Esophagus squamous epithelium (tissue), 5 donors: ENCODE measurements at regions not wholly inside any gene's neighbourhood (a gene's known extent, or its start where the extent isn't known, plus 50 kb on each side); places are given as distances from the start of the nearest gene placed in this dataset.

Experiments used
- DNase-seq: peaks from one replicate; lab custom pipeline; 2025; lab: John Stamatoyannopoulos, UW
- H3K27ac ChIP-seq, 4 donors: fragments of 200-600 bp; sonication (generic); one replicate each; pipeline ENCODE4 v1.5.1; 2016 to 2019; ENCODE audit warnings: mild to moderate bottlenecking in 1 of 4
- H3K27me3 ChIP-seq, 4 donors: fragments of 200-600 bp; sonication (generic); 1 replicate in 3 of 4; 2 replicates in 1 of 4; pipeline versions ENCODE4 v1.5.1 to v1.6.0; 2017 to 2021; ENCODE audit warnings: antibody characterized with exemption in 1 of 4
- H3K36me3 ChIP-seq, 3 donors: fragments of 200-600 bp; sonication (generic); one replicate each; pipeline ENCODE4 v1.5.1; 2016 to 2019
- H3K4me1 ChIP-seq, 3 donors: fragments of 200-600 bp; sonication (generic); one replicate each; pipeline ENCODE4 v1.5.1; 2017 to 2019
- H3K4me3 ChIP-seq, 4 donors: fragments of 200-600 bp; sonication (generic); 1 replicate in 3 of 4; 2 replicates in 1 of 4; pipeline ENCODE4 v1.5.1; 2016 to 2019; ENCODE audit warnings: mild to moderate bottlenecking in 2 of 4, moderate library complexity in 1 of 4
- H3K9me3 ChIP-seq, 3 donors: fragments of 200-600 bp; sonication (generic); one replicate each; pipeline ENCODE4 v1.5.1; 2016 to 2019
- POLR2A ChIP-seq, 4 donors: fragments of 450-650 bp; IDR thresholded peaks; one replicate each; pipeline ENCODE4 v1.6.1; 2017; ENCODE audit warnings: antibody characterized with exemption in 4 of 4, mild to moderate bottlenecking in 4 of 4, moderate library complexity in 3 of 4
- WGBS, 2 donors: methylation state at CpG; one replicate each; pipeline ENCODE4 v1.1.5; 2018; 5-methylcytosine and 5-hydroxymethylcytosine counted together
- intact Hi-C: fragments of 100-400 bp; cut with DNase I; formaldehyde crosslinking; loops from one replicate; pipeline ENCODE4 v1.15.0; 2022
- TF ChIP-seq, protein P1 (sequence below), 6 experiments: fragments of 450-650 bp in 4 of 6; fragments of 200-600 bp in 2 of 6; sonication (generic) in 2 of 6; IDR thresholded peaks; one replicate each; pipeline ENCODE4 v1.5.1; 2016 to 2019; ENCODE audit warnings: antibody characterized with exemption in 6 of 6, mild to moderate bottlenecking in 4 of 6, moderate library complexity in 4 of 6
- donor health status: DM: yes; HTN: yes; CAD: no.

DNA sequence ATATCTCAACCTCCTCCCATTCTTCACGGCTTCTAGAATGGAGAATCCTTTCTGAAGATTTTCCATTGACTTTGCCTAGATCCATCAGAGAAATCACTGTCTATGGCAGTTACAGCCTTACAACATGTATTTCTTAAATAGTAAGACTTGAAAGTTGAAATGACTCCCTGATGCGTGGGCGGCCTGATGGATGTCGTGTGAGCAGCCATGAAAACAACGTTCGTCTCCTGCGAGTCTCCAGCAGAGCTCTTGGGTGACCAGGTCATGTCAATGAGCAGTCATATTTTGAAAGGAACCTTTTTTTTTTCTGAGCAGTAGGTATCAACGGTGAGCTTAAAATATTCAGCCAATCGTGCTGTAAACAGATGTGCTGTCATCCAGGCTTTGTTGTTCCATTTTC is 139.9 kb upstream of the C14orf180 start:
- H3K4me3 ChIP-seq: no peak overlapping the region
- no peak for DNase-seq
- no peak overlapping the region for H3K27ac ChIP-seq
- TF ChIP-seq, protein P1, sequence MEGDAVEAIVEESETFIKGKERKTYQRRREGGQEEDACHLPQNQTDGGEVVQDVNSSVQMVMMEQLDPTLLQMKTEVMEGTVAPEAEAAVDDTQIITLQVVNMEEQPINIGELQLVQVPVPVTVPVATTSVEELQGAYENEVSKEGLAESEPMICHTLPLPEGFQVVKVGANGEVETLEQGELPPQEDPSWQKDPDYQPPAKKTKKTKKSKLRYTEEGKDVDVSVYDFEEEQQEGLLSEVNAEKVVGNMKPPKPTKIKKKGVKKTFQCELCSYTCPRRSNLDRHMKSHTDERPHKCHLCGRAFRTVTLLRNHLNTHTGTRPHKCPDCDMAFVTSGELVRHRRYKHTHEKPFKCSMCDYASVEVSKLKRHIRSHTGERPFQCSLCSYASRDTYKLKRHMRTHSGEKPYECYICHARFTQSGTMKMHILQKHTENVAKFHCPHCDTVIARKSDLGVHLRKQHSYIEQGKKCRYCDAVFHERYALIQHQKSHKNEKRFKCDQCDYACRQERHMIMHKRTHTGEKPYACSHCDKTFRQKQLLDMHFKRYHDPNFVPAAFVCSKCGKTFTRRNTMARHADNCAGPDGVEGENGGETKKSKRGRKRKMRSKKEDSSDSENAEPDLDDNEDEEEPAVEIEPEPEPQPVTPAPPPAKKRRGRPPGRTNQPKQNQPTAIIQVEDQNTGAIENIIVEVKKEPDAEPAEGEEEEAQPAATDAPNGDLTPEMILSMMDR (IDR thresholded peaks at IDR 0.05): no peak
- no peak for TF ChIP-seq POLR2A (IDR thresholded peaks at IDR 0.05)
- H3K9me3 ChIP-seq: no peaks in the 10 kb centered on the region
- intact Hi-C loops: no loop called here
- no peaks in the 10 kb centered on the region for H3K27me3 ChIP-seq
- H3K4me1 ChIP-seq: peaks cover 0 to 18% (median 7%) of the 10 kb centered on the region in 3 donors
- WGBS, 2 donors: 75 to 76% methylated on average over 9 of the region's 9 CpGs
- H3K36me3 ChIP-seq: no peaks in the 10 kb centered on the region

- no peak overlapping the region for H3K4me3 ChIP-seq
- H3K4me1 ChIP-seq: peaks cover 0 to 18% (median 7%) of the 10 kb centered on the region in 3 donors
- H3K27me3 ChIP-seq: no peaks in the 10 kb centered on the region
- no peak overlapping the region for H3K27ac ChIP-seq
- intact Hi-C loops: no loop called here
- DNase-seq: no peak
- 80 to 82% methylated on average over 14 of the region's 14 CpGs for WGBS, 2 donors
- H3K36me3 ChIP-seq: no peaks in the 10 kb centered on the region
- TF ChIP-seq, protein P1 (IDR thresholded peaks at IDR 0.05): no peak
- no peak for TF ChIP-seq POLR2A (IDR thresholded peaks at IDR 0.05)
- H3K9me3 ChIP-seq: no peaks in the 10 kb centered on the region
Measured at GRCh38 chr14:104440297-104440956, 139.1 kb upstream of the C14orf180 start.

- 70 to 87% methylated on average over 12 to 13 of the region's 21 CpGs for WGBS, 2 donors
- no peaks in the 10 kb centered on the region for H3K36me3 ChIP-seq
- H3K9me3 ChIP-seq: no peaks in the 10 kb centered on the region
- H3K27ac ChIP-seq: no peak overlapping the region
- TF ChIP-seq POLR2A (IDR thresholded peaks at IDR 0.05): no peak
- TF ChIP-seq, protein P1 (IDR thresholded peaks at IDR 0.05): no peak
- peaks cover 0 to 10% (median 0%) of the 10 kb centered on the region in 4 donors for H3K27me3 ChIP-seq
- DNase-seq: no peak
- peaks cover 0 to 9% (median 4%) of the 10 kb centered on the region in 3 donors for H3K4me1 ChIP-seq
- no peak overlapping the region for H3K4me3 ChIP-seq
- intact Hi-C loops: no loop called here
Measured at GRCh38 chr14:104441275-104442106, 138.1 kb upstream of the C14orf180 start.

DNA sequence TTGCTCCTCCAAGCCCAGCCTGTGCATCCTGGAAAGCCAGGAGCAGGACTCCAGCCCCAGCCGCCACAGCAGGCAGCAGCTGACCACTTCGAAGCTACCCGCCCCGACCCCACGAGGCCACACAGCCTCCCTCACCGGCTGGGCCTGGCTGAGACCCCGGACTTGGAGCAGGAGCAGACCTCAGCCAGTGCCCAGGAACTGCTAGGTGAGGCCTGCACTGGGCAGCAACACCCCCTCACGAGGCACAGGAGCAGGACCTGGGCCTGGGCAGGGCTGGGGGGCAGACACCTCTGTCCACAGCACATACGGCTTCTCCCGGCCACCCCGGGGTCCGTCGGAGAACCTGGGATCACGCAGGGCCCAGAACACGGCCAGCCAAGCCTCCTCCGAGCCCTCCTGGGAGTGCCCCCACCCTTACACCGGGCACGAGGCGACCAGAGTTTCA is 137.4 kb upstream of the C14orf180 start:
- 90% methylated on average over 2 of the region's 19 CpGs; no CpG with 5 or more reads in 1 of the 2 donors for WGBS, 2 donors

More for the DNA sequence above, 137.4 kb upstream of the C14orf180 start:
- DNase-seq: no peak
- H3K27ac ChIP-seq: no peak overlapping the region
- TF ChIP-seq, protein P1 (IDR thresholded peaks at IDR 0.05): no peak
- no peak for TF ChIP-seq POLR2A (IDR thresholded peaks at IDR 0.05)
- no peak overlapping the region for H3K4me3 ChIP-seq
- peaks cover 0 to 17% (median 0%) of the 10 kb centered on the region in 4 donors for H3K27me3 ChIP-seq
- peaks cover 0 to 2% (median 0%) of the 10 kb centered on the region in 3 donors for H3K4me1 ChIP-seq
- H3K9me3 ChIP-seq: no peaks in the 10 kb centered on the region
- H3K36me3 ChIP-seq: no peaks in the 10 kb centered on the region
- intact Hi-C loops: no loop called here
